CD14-positive monocyte (primary cell): ENCODE measurements at regions not wholly inside any gene's neighbourhood (a gene's known extent, or its start where the extent isn't known, plus 50 kb on each side); places are given as distances from the start of the nearest gene placed in this dataset.
"Not testable (repeated sequence)": the region's sequence is repeated elsewhere in the genome, so short reads cannot be mapped to it uniquely, and the experiment has no call there.

ENCODE experiments used
- DNase-seq, 3 donors: peaks; one replicate each; pipeline ENCODE4 v3.0.0-alpha.2; 2011 to 2022
- H2AFZ ChIP-seq: 2 replicates; pipeline ENCODE4 v1.6.0; 2012; ENCODE audit warnings: mild to moderate bottlenecking, low read depth, low read length, inconsistent platforms; ENCODE audit not compliant: insufficient read depth, poor library complexity, severe bottlenecking
- H3K27ac ChIP-seq, 2 donors: 1 replicate in 1 of 2; 2 replicates in 1 of 2; pipeline ENCODE4 v1.5.1; 2012 to 2013; ENCODE audit warnings: low read length in 2 of 2, control low read depth in 1 of 2, inconsistent platforms in 1 of 2, low read depth in 1 of 2, mild to moderate bottlenecking in 1 of 2
- H3K27me3 ChIP-seq, 2 donors: one replicate each; pipeline versions ENCODE4 v1.6.0 to v1.6.1; 2011 to 2013; ENCODE audit warnings: low read length in 2 of 2; ENCODE audit not compliant: control insufficient read depth in 2 of 2, insufficient read depth in 2 of 2
- H3K36me3 ChIP-seq, 2 donors: replicated peaks in 1 of 2; 1 replicate in 1 of 2; 2 replicates in 1 of 2; pipeline versions ENCODE4 v1.5.1 to v1.6.1; 2012 to 2013; ENCODE audit warnings: low read length in 2 of 2, control low read depth in 1 of 2, inconsistent platforms in 1 of 2, mild to moderate bottlenecking in 1 of 2; ENCODE audit not compliant: insufficient read depth in 2 of 2, control insufficient read depth in 1 of 2
- H3K4me1 ChIP-seq, 2 donors: 1 replicate in 1 of 2; 2 replicates in 1 of 2; pipeline versions ENCODE4 v1.5.1 to v1.6.1; 2012 to 2013; ENCODE audit warnings: low read length in 2 of 2, control low read depth in 1 of 2, inconsistent platforms in 1 of 2, mild to moderate bottlenecking in 1 of 2, moderate library complexity in 1 of 2; ENCODE audit not compliant: insufficient read depth in 2 of 2, control insufficient read depth in 1 of 2
- H3K4me2 ChIP-seq: replicated peaks from 2 replicates; pipeline ENCODE3; 2012; ENCODE audit warnings: low read length, moderate library complexity, mild to moderate bottlenecking; ENCODE audit not compliant: poor library complexity, severe bottlenecking; ENCODE audit errors: extremely low read depth
- H3K4me3 ChIP-seq, 3 experiments: fragments of 200-600 bp in 1 of 3; sonication (generic) in 1 of 3; replicated peaks in 1 of 3; 1 replicate in 2 of 3; 2 replicates in 1 of 3; pipeline ENCODE4 v1.5.1; 2011 to 2013; ENCODE audit warnings: low read length in 3 of 3, mild to moderate bottlenecking in 3 of 3, control low read depth in 2 of 3, low read depth in 2 of 3, inconsistent platforms in 1 of 3, moderate library complexity in 1 of 3
- H3K79me2 ChIP-seq: 2 replicates; pipeline ENCODE4 v1.6.0; 2012; ENCODE audit warnings: mild to moderate bottlenecking, control low read depth, inconsistent platforms, low read length, moderate library complexity; ENCODE audit not compliant: insufficient read depth
- H3K9ac ChIP-seq: 2 replicates; pipeline ENCODE4 v1.6.0; 2017; ENCODE audit warnings: low read length, mild to moderate bottlenecking; ENCODE audit not compliant: insufficient read depth, poor library complexity, severe bottlenecking
- H3K9me3 ChIP-seq, 2 donors: replicated peaks in 1 of 2; 1 replicate in 1 of 2; 2 replicates in 1 of 2; pipeline versions ENCODE4 v1.5.1 to v1.6.1; 2012 to 2013; ENCODE audit warnings: low read length in 2 of 2, control low read depth in 1 of 2; ENCODE audit not compliant: control insufficient read depth in 1 of 2, insufficient read depth in 1 of 2
- H4K20me1 ChIP-seq: 2 replicates; pipeline ENCODE4 v1.6.0; 2012; ENCODE audit warnings: mild to moderate bottlenecking, low read length, control low read depth, moderate library complexity; ENCODE audit not compliant: insufficient read depth
- H3K27ac Mint-ChIP-seq, 7 donors: one replicate each; pipeline ENCODE4 v1.8.0; 2020; ENCODE audit warnings: mild to moderate bottlenecking in 7 of 7, mixed read lengths in 7 of 7, moderate library complexity in 6 of 7, inconsistent platforms in 2 of 7
- H3K27me3 Mint-ChIP-seq, 3 donors: one replicate each; pipeline ENCODE4 v1.8.0; 2021 to 2022; ENCODE audit warnings: low read depth in 3 of 3, mild to moderate bottlenecking in 3 of 3, mixed read lengths in 3 of 3, moderate library complexity in 3 of 3, inconsistent platforms in 1 of 3
- H3K36me3 Mint-ChIP-seq, 2 donors: one replicate each; pipeline ENCODE4 v1.8.0; 2020; ENCODE audit warnings: mixed read lengths in 2 of 2, inconsistent platforms in 1 of 2, mild to moderate bottlenecking in 1 of 2
- H3K4me1 Mint-ChIP-seq: one replicate; pipeline ENCODE4 v1.8.0; 2020; ENCODE audit warnings: mild to moderate bottlenecking, mixed read lengths
- H3K4me3 Mint-ChIP-seq, 2 donors: one replicate each; pipeline ENCODE4 v1.8.0; 2020; ENCODE audit warnings: mild to moderate bottlenecking in 2 of 2, mixed read lengths in 2 of 2, moderate library complexity in 1 of 2
- H3K9me3 Mint-ChIP-seq, 7 donors: one replicate each; pipeline ENCODE4 v1.8.0; 2020 to 2022; ENCODE audit warnings: mixed read lengths in 7 of 7, mild to moderate bottlenecking in 6 of 7, moderate library complexity in 6 of 7, inconsistent platforms in 2 of 7
- WGBS: methylation state at CpG from one replicate; pipeline ENCODE4 v1.1.5; 2013; ENCODE audit warnings: missing lambda C conversion rate; ENCODE audit not compliant: insufficient coverage; 5-methylcytosine and 5-hydroxymethylcytosine counted together
- intact Hi-C, 2 donors: fragments of 100-400 bp; cut with micrococcal nuclease; formaldehyde crosslinking; loops; one replicate each; pipeline versions ENCODE4 v1.15.0 to v1.15.1; 2023
- TF ChIP-seq, protein P1 (sequence below): fragments of 200-600 bp; IDR thresholded peaks from one replicate; pipeline ENCODE4 v1.8.0; 2022; ENCODE audit warnings: antibody characterized with exemption, mild to moderate bottlenecking

DNA sequence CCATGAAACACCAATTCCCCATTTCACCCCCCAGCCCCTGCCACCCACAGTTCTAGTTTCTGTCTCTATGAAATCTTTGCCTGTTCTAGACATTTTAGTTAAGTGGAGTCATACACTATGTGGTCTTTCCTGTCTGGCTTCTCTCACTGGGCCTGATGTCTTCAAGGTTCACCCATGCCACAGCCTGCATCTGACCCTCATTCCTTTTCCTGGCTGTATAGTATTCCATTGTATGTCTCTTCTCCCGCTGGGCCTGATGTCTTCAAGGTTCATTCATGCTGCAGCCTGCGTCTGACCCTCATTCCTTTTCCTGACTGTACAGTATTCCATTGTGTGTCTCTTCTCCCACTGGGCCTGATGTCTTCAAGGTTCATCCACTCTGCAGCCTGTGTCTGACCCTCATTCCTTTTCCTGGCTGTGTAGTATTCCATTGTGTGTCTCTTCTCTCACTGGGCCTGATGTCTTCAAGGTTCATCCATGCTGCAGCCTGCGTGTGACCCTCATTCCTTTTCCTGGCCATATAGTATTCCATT lies 191.7 kb downstream of the CRLF2 start:
- 97% methylated on average over 3 of the region's 3 CpGs for WGBS
- H3K79me2 ChIP-seq: no peaks in the 10 kb centered on the region
- H3K9ac ChIP-seq: no peak overlapping the region
- no peaks in the 10 kb centered on the region for H4K20me1 ChIP-seq
- TF ChIP-seq, protein P1, sequence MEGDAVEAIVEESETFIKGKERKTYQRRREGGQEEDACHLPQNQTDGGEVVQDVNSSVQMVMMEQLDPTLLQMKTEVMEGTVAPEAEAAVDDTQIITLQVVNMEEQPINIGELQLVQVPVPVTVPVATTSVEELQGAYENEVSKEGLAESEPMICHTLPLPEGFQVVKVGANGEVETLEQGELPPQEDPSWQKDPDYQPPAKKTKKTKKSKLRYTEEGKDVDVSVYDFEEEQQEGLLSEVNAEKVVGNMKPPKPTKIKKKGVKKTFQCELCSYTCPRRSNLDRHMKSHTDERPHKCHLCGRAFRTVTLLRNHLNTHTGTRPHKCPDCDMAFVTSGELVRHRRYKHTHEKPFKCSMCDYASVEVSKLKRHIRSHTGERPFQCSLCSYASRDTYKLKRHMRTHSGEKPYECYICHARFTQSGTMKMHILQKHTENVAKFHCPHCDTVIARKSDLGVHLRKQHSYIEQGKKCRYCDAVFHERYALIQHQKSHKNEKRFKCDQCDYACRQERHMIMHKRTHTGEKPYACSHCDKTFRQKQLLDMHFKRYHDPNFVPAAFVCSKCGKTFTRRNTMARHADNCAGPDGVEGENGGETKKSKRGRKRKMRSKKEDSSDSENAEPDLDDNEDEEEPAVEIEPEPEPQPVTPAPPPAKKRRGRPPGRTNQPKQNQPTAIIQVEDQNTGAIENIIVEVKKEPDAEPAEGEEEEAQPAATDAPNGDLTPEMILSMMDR: no peak
- H3K4me3 Mint-ChIP-seq: no peak overlapping the region
- no peak overlapping the region for H3K27ac ChIP-seq
- H3K9me3 ChIP-seq: peaks cover 12 to 13% of the 10 kb centered on the region in 2 donors
- H3K27me3 ChIP-seq: no peaks in the 10 kb centered on the region
- intact Hi-C loops: no loop called here
- peaks cover 0 to 2% (median 2%) of the 10 kb centered on the region in 3 donors for H3K27me3 Mint-ChIP-seq
- peaks cover 10 to 16% of the 10 kb centered on the region in 2 donors for H3K4me1 ChIP-seq
- H2AFZ ChIP-seq: no peak overlapping the region
- peaks cover 0 to 3% (median 0%) of the 10 kb centered on the region in 7 donors for H3K9me3 Mint-ChIP-seq
- H3K4me3 ChIP-seq: no peak overlapping the region
- H3K36me3 ChIP-seq: no peaks in the 10 kb centered on the region
- H3K4me2 ChIP-seq: no peak overlapping the region
- H3K36me3 Mint-ChIP-seq: no peaks in the 10 kb centered on the region
- no peak overlapping the region for H3K27ac Mint-ChIP-seq
- no peak for DNase-seq
- peaks cover 22% of the 10 kb centered on the region for H3K4me1 Mint-ChIP-seq

DNA sequence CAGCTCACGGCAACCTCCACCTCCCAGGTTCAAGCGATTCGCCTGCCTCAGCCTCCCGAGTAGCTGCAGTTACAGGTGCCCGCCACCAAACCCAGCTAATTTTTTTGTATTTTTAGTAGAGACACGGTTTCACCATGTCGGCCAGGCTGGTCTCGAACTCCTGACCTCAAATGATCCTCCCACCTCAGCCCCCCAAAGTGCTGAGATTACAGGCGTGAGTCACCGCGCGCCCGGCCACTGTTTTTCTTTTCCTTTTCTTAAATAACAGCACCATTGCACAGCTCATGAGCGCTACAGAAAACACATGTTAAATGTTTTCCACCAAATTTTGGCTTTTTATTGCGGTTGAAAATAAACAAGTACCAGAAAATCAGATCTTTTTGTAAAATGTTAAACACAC lies 195.5 kb downstream of the CRLF2 start:
- H3K79me2 ChIP-seq, intact Hi-C loops, H3K27ac Mint-ChIP-seq, H3K4me1 ChIP-seq, H3K27ac ChIP-seq, H3K9ac ChIP-seq, DNase-seq, H4K20me1 ChIP-seq, H3K36me3 ChIP-seq, H3K4me3 Mint-ChIP-seq, H3K4me3 ChIP-seq, H3K4me1 Mint-ChIP-seq, H3K27me3 Mint-ChIP-seq, H2AFZ ChIP-seq, H3K27me3 ChIP-seq, H3K36me3 Mint-ChIP-seq, H3K9me3 Mint-ChIP-seq, H3K4me2 ChIP-seq: not testable (repeated sequence)
- WGBS: 100% methylated on average over 3 of the region's 15 CpGs
- H3K9me3 ChIP-seq: peaks cover 12 to 13% of the 10 kb centered on the region in 2 donors

DNA sequence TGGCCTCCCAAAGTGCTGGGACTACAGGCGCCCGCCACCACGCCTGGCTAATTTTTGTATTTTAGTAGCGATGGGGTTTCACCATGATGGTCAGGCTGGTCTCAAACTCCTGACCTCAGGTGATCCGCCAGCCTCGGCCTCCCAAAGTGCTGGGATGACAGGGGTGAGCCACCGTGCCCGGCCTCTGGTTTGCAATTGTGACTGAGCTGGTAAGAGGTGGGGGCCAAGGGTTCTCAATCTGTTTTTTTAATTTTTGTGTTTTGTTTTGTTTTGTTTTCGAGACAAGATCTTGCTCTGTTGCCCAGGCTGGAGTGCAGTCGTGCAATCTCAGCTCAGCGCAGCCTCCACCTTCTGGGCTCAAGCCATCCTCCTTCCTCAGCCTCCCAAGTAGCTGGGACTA lies 196.2 kb downstream of the CRLF2 start:
- DNase-seq, H3K27me3 Mint-ChIP-seq, H3K79me2 ChIP-seq, H3K27ac ChIP-seq, H3K27ac Mint-ChIP-seq, H3K4me3 ChIP-seq, H3K36me3 Mint-ChIP-seq, H3K4me1 Mint-ChIP-seq, H3K36me3 ChIP-seq, intact Hi-C loops, H3K4me3 Mint-ChIP-seq, H3K27me3 ChIP-seq, H3K4me2 ChIP-seq, H2AFZ ChIP-seq, H3K4me1 ChIP-seq, H3K9me3 ChIP-seq, H4K20me1 ChIP-seq, H3K9me3 Mint-ChIP-seq, H3K9ac ChIP-seq: not testable (repeated sequence)
- WGBS: 97% methylated on average over 7 of the region's 11 CpGs
